HFFc6 (cell line): ENCODE measurements at regions not wholly inside any gene's neighbourhood (a gene's known extent, or its start where the extent isn't known, plus 50 kb on each side); places are given as distances from the start of the nearest gene placed in this dataset.

Experiments
- DNase-seq: peaks from one replicate; pipeline ENCODE4 v3.0.0-alpha.2; 2018
- H3K27ac Mint-ChIP-seq: 2 replicates; pipeline ENCODE4 v1.8.0; 2020; ENCODE audit warnings: mild to moderate bottlenecking, mixed read lengths
- H3K27me3 Mint-ChIP-seq: 2 replicates; pipeline ENCODE4 v1.8.0; 2021; ENCODE audit warnings: mild to moderate bottlenecking, moderate library complexity, mixed read lengths; ENCODE audit not compliant: insufficient read depth
- H3K36me3 Mint-ChIP-seq: 2 replicates; pipeline ENCODE4 v1.8.0; 2021; ENCODE audit warnings: low read depth, mixed read lengths
- H3K4me1 Mint-ChIP-seq: 2 replicates; pipeline ENCODE4 v1.8.0; 2020; ENCODE audit warnings: low read depth, mixed read lengths
- H3K4me3 Mint-ChIP-seq: 2 replicates; pipeline ENCODE4 v1.8.0; 2020; ENCODE audit warnings: mild to moderate bottlenecking, moderate library complexity, mixed read lengths
- H3K9me3 Mint-ChIP-seq: 2 replicates; pipeline ENCODE4 v1.8.0; 2020; ENCODE audit warnings: mild to moderate bottlenecking, mixed read lengths
- TF ChIP-seq, protein P1 (sequence below): fragments of 200-600 bp; sonication (generic); IDR thresholded peaks from 2 replicates; pipeline ENCODE4 v1.5.0; 2021; ENCODE audit warnings: antibody characterized with exemption, mild to moderate bottlenecking

DNA sequence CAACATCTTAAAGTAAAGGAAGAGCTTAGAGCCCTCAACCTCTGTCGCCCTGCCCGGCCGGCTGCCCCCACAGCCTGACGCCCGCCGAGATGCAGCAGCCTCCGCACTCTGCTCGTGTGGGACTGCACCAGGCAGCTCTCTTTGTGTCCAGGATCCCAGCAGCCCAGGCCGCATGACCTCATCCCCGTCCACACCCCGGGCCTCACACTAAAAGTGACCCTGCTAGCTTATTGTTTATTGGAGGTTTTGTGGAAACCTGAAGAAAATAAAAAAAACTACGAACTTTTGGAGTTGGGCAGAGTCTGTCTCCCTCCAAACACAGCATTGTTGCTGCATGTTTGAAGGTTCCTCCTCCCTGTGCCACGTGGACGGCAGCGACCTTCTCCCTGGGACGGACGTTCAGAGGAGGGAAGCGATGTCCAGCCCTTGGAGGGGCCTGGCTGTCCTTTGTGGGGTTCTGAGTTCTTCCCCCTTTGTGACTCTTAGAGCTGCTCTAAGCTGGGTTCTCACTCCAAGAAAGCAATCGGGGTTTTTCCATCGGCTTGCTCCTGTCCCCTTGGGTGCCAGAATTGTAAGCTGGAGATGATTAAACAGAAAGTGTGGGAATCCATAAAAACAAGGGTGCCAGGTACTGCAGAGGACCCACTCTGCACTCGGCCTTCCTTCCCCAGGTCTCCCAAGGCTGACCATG lies 103.5 kb upstream of the COL5A1 start:
- TF ChIP-seq, protein P1, sequence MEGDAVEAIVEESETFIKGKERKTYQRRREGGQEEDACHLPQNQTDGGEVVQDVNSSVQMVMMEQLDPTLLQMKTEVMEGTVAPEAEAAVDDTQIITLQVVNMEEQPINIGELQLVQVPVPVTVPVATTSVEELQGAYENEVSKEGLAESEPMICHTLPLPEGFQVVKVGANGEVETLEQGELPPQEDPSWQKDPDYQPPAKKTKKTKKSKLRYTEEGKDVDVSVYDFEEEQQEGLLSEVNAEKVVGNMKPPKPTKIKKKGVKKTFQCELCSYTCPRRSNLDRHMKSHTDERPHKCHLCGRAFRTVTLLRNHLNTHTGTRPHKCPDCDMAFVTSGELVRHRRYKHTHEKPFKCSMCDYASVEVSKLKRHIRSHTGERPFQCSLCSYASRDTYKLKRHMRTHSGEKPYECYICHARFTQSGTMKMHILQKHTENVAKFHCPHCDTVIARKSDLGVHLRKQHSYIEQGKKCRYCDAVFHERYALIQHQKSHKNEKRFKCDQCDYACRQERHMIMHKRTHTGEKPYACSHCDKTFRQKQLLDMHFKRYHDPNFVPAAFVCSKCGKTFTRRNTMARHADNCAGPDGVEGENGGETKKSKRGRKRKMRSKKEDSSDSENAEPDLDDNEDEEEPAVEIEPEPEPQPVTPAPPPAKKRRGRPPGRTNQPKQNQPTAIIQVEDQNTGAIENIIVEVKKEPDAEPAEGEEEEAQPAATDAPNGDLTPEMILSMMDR, result no peak
- Mint-ChIP-seq H3K27me3 (peaks cover 2% of the 10 kb centered on the region; the same call in 1 of the 2 replicates), H3K36me3 (no peaks in the 10 kb centered on the region), H3K4me3 (no peak overlapping the region), H3K9me3 (no peaks in the 10 kb centered on the region), H3K4me1 (peaks cover 37% of the 10 kb centered on the region), H3K27ac (no peak overlapping the region)
- DNase-seq, result no peak

DNA sequence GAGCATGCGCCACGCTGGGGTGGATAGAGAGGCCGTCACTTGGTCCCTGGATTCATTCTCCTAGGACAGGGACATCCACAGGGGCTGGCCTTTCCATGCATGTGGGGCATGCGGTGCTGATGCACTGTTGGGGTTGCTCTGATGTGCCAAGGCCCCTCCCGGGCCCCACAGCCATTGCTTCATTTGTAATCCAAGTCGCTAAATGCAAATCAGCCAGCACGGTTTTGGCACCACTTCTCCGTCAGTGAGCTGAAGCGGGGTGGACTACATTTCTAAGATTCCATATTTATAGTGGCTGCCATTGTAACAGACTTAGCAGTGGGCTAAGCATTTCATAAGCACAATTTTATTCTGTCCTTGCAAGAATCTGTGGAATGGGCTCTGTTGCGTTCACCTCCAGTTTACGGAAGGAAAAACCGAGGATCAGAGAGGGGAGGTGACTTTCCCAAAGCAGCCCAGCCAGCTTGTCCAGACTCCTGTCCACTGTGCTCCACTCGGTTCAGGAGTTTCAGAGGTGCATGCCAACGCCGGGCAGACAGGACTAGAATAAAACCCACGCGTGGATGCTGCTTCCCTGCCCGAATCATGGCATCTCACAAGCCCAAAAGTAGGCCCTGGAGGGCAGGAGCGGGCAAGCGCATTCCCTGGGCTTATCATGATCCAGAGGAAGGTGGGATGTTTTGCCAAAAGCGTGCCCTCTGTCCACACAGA lies 102.6 kb upstream of the COL5A1 start:
- Mint-ChIP-seq H3K27me3 (peaks cover 2% of the 10 kb centered on the region; the same call in 1 of the 2 replicates), H3K9me3 (no peaks in the 10 kb centered on the region), H3K4me1 (peaks cover 43% of the 10 kb centered on the region), H3K36me3 (no peaks in the 10 kb centered on the region), H3K27ac (no peak overlapping the region), H3K4me3 (no peak overlapping the region)
- TF ChIP-seq, protein P1, result no peak
- no peak for DNase-seq

DNA sequence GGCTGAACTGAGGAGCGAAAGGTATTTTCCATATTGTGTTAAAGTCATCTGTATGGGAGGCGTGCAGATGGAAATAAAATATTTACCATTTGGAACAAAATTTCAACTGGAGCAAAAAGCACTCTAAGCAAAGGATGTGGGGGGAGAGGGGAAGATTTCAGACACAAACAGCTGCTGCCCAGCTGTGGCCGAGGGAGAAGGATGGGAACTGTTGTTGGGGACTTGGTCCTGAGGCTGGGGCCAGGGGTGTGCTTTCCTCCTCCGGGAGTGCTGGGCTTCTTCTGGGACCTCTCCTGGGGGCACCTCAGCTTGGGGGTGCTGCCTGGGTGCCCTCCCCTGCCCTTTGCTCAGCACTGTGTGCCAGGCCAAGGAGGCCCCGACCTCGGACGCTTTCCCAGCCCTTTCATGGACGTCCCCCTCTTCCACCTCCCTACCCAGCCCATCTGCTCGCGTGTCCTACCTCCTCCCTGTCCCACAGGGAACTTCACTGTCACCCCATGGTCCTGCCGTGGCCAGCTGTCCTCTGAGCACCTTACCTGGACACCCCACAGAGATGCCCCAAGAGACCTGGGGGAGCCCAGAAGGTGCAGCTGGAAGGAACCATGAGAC lies 101.9 kb upstream of the COL5A1 start:
- Mint-ChIP-seq H3K4me3 (no peak overlapping the region), H3K27ac (no peak overlapping the region), H3K9me3 (no peaks in the 10 kb centered on the region), H3K4me1 (peaks cover 46% of the 10 kb centered on the region), H3K36me3 (no peaks in the 10 kb centered on the region), H3K27me3 (no peaks in the 10 kb centered on the region; the same call in 1 of the 2 replicates)
- no peak for DNase-seq
- TF ChIP-seq, protein P1, result no peak

DNA sequence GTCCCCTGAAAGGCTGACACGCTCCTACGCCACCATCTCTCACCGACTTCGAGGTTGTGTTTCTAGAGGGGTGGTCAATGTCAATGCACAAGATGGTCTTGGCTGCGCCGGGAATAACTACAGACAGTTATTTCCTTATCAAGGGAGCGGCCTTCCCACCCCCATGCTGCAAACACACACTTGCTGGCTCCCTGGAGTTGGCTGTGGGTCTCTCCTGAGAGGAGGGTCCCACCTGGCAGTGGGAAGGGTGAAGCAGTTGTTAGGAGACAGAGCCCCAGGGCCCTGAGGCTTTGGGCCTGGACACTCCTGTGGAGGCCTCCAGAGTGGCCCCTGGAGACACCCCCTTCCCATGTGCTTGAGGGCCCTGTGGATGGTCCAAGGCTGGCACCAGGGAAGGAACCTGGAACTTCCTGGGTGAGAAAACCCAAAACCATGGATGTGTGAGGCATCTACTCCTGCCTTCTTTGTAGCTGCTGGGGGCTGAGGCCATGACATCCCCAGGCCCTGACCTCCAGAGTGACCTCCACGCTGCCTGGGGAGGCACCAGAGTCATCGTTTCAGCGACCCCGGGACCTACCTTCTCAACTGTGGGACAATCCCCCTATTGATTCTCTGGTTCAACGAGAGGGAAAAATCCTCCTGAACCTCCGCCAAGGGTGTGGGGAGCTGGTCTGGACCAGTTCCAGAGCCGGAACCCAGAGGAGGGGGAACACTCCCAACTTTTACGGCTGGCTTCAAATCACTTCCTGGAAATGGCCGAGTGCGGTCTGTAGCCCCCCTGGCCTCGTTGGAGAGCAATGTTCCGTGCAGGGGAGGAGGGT lies 101.1 kb upstream of the COL5A1 start:
- Mint-ChIP-seq H3K4me1 (peaks cover 46% of the 10 kb centered on the region), H3K36me3 (no peaks in the 10 kb centered on the region), H3K27ac (no peak overlapping the region), H3K9me3 (no peaks in the 10 kb centered on the region), H3K4me3 (no peak overlapping the region), H3K27me3 (no peaks in the 10 kb centered on the region; the same call in 1 of the 2 replicates)
- TF ChIP-seq, protein P1, result no peak
- no peak for DNase-seq

DNA sequence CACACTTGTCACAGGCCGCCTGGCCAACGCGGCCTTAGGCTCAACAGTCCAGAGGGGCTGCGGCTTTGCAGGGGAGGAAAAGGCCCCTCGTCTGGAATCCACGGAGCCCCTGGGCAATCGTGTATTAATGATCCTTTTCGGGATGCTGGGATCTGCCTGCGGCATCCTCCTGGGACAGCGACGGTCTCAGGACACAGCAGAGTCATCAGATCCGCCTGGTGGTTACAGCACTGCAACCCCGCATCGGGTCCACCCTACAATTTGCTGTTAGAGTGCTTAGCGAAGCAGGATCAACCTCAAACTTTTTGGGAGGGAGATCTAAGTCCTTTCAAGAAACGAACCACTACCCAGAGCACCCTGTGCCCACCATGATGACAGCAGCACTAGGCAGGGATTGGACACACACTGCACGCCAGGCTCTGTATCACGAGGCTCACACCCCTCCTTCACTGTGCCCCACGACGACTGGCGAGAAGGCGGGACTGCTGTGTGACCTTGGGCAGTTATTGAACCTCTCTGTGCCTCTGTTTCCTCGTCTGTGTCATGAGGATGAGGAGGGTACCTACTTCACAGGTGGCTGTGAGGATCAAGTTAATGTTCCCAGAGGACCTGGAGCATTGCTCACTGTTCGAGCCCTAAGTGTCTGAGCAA lies 100.4 kb upstream of the COL5A1 start:
- Mint-ChIP-seq H3K36me3 (no peaks in the 10 kb centered on the region), H3K4me3 (no peak overlapping the region), H3K27ac (no peak overlapping the region), H3K4me1 (peaks cover 46% of the 10 kb centered on the region), H3K9me3 (no peaks in the 10 kb centered on the region), H3K27me3 (no peaks in the 10 kb centered on the region; the same call in 1 of the 2 replicates)
- no peak for DNase-seq
- TF ChIP-seq, protein P1, result no peak
